ENCODE measurements at regions not wholly inside any gene's neighbourhood (a gene's known extent, or its start where the extent isn't known, plus 50 kb on each side); places are given as distances from the start of the nearest gene placed in this dataset.

- DNase-seq = no peak
Measured at GRCh38 chr11:19512618-19513017, 200.0 kb upstream of the NAV2 start.

- no peak for DNase-seq
Measured at GRCh38 chr11:19511413-19512183, 201.0 kb upstream of the NAV2 start.

GRCh38 chr11:19511066-19511412 lies 201.6 kb upstream of the NAV2 start:
- DNase-seq = no peak

- no peak for DNase-seq
Measured at GRCh38 chr11:19510468-19510867, 202.2 kb upstream of the NAV2 start.

GRCh38 chr11:19509215-19509614 lies 203.4 kb upstream of the NAV2 start:
- DNase-seq = no peak

GRCh38 chr11:19508165-19508564 lies 204.5 kb upstream of the NAV2 start:
- DNase-seq = no peak

- DNase-seq = no peak
Measured at GRCh38 chr11:19506816-19507486, 205.7 kb upstream of the NAV2 start.

- DNase-seq = no peak
Measured at GRCh38 chr11:19502691-19503253, 209.9 kb upstream of the NAV2 start.

- no peak for DNase-seq
Measured at GRCh38 chr11:19501631-19502030, 211.0 kb upstream of the NAV2 start.

GRCh38 chr11:19499999-19500398 lies 212.6 kb upstream of the NAV2 start:
- no peak for DNase-seq

- DNase-seq = no peak
Measured at GRCh38 chr11:19499026-19499669, 213.5 kb upstream of the NAV2 start.

GRCh38 chr11:19493446-19494213 lies 219.0 kb upstream of the NAV2 start:
- no peak for DNase-seq

GRCh38 chr11:19482319-19483100 lies 230.1 kb upstream of the NAV2 start:
- DNase-seq = no peak

GRCh38 chr11:19480540-19480939 lies 232.1 kb upstream of the NAV2 start:
- DNase-seq = no peak

GRCh38 chr11:19478891-19479290 lies 233.7 kb upstream of the NAV2 start:
- no peak for DNase-seq

- no peak for DNase-seq
Measured at GRCh38 chr11:19474954-19475721, 234.4 kb upstream of the E2F8 start.

GRCh38 chr11:19474211-19474610 lies 233.5 kb upstream of the E2F8 start:
- no peak for DNase-seq

GRCh38 chr11:19472679-19473078 lies 231.9 kb upstream of the E2F8 start:
- no peak for DNase-seq

GRCh38 chr11:19467904-19468303 lies 227.2 kb upstream of the E2F8 start:
- DNase-seq = no peak

- no peak for DNase-seq
Measured at GRCh38 chr11:19466314-19466713, 225.6 kb upstream of the E2F8 start.

- DNase-seq = no peak
Measured at GRCh38 chr11:19463976-19464375, 223.2 kb upstream of the E2F8 start.
